PC-3 (cell line): ENCODE measurements at regions not wholly inside any gene's neighbourhood (a gene's known extent, or its start where the extent isn't known, plus 50 kb on each side); places are given as distances from the start of the nearest gene placed in this dataset.

Experiments
- EZH2 ChIP-seq: fragments of 300-600 bp; sonication (generic); IDR thresholded peaks from one replicate; pipeline ENCODE4 v1.6.1; 2017; ENCODE audit warnings: antibody characterized with exemption, mild to moderate bottlenecking, low read length; ENCODE audit not compliant: unreplicated experiment
- TF ChIP-seq, protein P1 (sequence below): fragments of 300-600 bp; sonication (generic); conservative IDR thresholded peaks from 2 replicates; pipeline ENCODE4 v1.5.1; 2017; ENCODE audit warnings: antibody characterized with exemption, low read depth, mild to moderate bottlenecking, low read length

DNA sequence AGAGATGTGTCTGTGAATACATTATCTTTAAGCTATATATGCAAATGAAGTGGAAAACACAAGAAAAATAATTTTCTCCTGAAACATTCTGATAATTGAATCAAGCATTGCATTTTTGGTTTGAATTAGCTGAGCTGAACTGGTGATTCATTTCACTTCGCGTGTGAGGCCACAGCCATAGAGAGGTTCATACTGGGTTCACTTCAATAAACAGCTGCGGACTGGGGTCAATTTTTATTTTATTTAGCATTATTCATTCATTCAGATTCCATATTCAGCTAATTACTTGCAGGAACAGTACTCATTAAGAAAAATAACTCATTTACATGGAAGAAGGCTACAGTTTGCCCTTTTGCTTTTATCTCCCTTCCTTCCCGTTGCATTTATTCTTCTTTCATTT, 195.2 kb upstream of the LRIG3 start:
- TF ChIP-seq, protein P1, sequence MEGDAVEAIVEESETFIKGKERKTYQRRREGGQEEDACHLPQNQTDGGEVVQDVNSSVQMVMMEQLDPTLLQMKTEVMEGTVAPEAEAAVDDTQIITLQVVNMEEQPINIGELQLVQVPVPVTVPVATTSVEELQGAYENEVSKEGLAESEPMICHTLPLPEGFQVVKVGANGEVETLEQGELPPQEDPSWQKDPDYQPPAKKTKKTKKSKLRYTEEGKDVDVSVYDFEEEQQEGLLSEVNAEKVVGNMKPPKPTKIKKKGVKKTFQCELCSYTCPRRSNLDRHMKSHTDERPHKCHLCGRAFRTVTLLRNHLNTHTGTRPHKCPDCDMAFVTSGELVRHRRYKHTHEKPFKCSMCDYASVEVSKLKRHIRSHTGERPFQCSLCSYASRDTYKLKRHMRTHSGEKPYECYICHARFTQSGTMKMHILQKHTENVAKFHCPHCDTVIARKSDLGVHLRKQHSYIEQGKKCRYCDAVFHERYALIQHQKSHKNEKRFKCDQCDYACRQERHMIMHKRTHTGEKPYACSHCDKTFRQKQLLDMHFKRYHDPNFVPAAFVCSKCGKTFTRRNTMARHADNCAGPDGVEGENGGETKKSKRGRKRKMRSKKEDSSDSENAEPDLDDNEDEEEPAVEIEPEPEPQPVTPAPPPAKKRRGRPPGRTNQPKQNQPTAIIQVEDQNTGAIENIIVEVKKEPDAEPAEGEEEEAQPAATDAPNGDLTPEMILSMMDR = no peak
- no peak for TF ChIP-seq EZH2
